Cardiac septum (tissue), 1 donor: ENCODE measurements at regions not wholly inside any gene's neighbourhood (a gene's known extent, or its start where the extent isn't known, plus 50 kb on each side); places are given as distances from the start of the nearest gene placed in this dataset.

Experiments
- DNase-seq: peaks from one replicate; pipeline ENCODE4 v3.0.0-alpha.2; 2020; ENCODE audit warnings: low spot score
- intact Hi-C: fragments of 100-400 bp; cut with DNase I; formaldehyde crosslinking; loops from one replicate; pipeline ENCODE4 v1.14.0; 2022
- donor health status: DM: no; HTN: no; CAD: no.

- no peak for DNase-seq
- intact Hi-C loops = loop anchor here (5.0 kb wide), 1 partner anchor 183 kb away; no protein-coding TSS in a partner anchor
These were observed 193.6 kb upstream of the FAR2 start for GRCh38 chr12:28955491-28955890.

GRCh38 chr12:28955931-28956330 is 193.1 kb upstream of the FAR2 start:
- DNase-seq = no peak
- intact Hi-C loops = loop anchor here (5.0 kb wide), 1 partner anchor 184 kb away; no protein-coding TSS in a partner anchor

- intact Hi-C loops = loop anchor here (5.0 kb wide), 1 partner anchor 186 kb away; no protein-coding TSS in a partner anchor
- DNase-seq = no peak
These were observed 190.4 kb upstream of the FAR2 start for GRCh38 chr12:28958553-28959195.

- no peak for DNase-seq
- intact Hi-C loops = no loop called here
These were observed 187.1 kb upstream of the FAR2 start for GRCh38 chr12:28961948-28962384.

GRCh38 chr12:28963554-28963953 is 185.5 kb upstream of the FAR2 start:
- no peak for DNase-seq
- intact Hi-C loops = no loop called here

- intact Hi-C loops = no loop called here
- DNase-seq = no peak
These were observed 182.9 kb upstream of the FAR2 start for GRCh38 chr12:28966046-28966780.

GRCh38 chr12:28967426-28967825 is 181.7 kb upstream of the FAR2 start:
- DNase-seq = no peak
- intact Hi-C loops = no loop called here

- intact Hi-C loops = no loop called here
- no peak for DNase-seq
These were observed 175.6 kb upstream of the FAR2 start for GRCh38 chr12:28973491-28973890.

GRCh38 chr12:28974166-28974565 is 174.9 kb upstream of the FAR2 start:
- intact Hi-C loops = no loop called here
- no peak for DNase-seq

GRCh38 chr12:28974883-28975282 is 174.2 kb upstream of the FAR2 start:
- intact Hi-C loops = no loop called here
- no peak for DNase-seq

- intact Hi-C loops = no loop called here
- no peak for DNase-seq
These were observed 173.3 kb upstream of the FAR2 start for GRCh38 chr12:28975564-28976340.

- no peak for DNase-seq
- intact Hi-C loops = no loop called here
These were observed 168.6 kb upstream of the FAR2 start for GRCh38 chr12:28980436-28980835.

GRCh38 chr12:28987538-28988324 is 161.3 kb upstream of the FAR2 start:
- intact Hi-C loops = no loop called here

GRCh38 chr12:28988325-28988704 is 160.8 kb upstream of the FAR2 start:
- DNase-seq = no peak
- intact Hi-C loops = no loop called here

More at GRCh38 chr12:28987538-28988324, 161.3 kb upstream of the FAR2 start:
- DNase-seq = no peak

- DNase-seq = no peak
- intact Hi-C loops = no loop called here
These were observed 157.5 kb upstream of the FAR2 start for GRCh38 chr12:28991626-28992025.

- intact Hi-C loops = no loop called here
- DNase-seq = no peak
These were observed 155.4 kb upstream of the FAR2 start for GRCh38 chr12:28993720-28994119.

- intact Hi-C loops = no loop called here
- no peak for DNase-seq
These were observed 154.8 kb upstream of the FAR2 start for GRCh38 chr12:28994179-28994715.

GRCh38 chr12:28996688-28997087 is 152.4 kb upstream of the FAR2 start:
- intact Hi-C loops = no loop called here
- DNase-seq = no peak

- intact Hi-C loops = no loop called here
These were observed 150.4 kb upstream of the FAR2 start for GRCh38 chr12:28998662-28999120.

More at GRCh38 chr12:28998662-28999120, 150.4 kb upstream of the FAR2 start:
- no peak for DNase-seq
